Cardiac muscle cell (in vitro differentiated cells and primary cell): ENCODE measurements at regions not wholly inside any gene's neighbourhood (a gene's known extent, or its start where the extent isn't known, plus 50 kb on each side); places are given as distances from the start of the nearest gene placed in this dataset.

Experiments
- DNase-seq, 2 donors: peaks; one replicate each; pipeline versions ENCODE4 v3.0.0 to v3.0.0-alpha.2; 2010 to 2017; ENCODE audit warnings: low read depth in 1 of 2, low spot score in 1 of 2
- H3K27ac ChIP-seq: fragments of 200-600 bp; sonication (generic); 2 replicates; pipeline ENCODE4 v1.5.1; 2016
- H3K27me3 ChIP-seq: fragments of 200-600 bp; sonication (generic); 2 replicates; pipeline ENCODE4 v1.6.0; 2016; ENCODE audit warnings: control low read depth
- H3K36me3 ChIP-seq: fragments of 200-600 bp; sonication (generic); 2 replicates; pipeline ENCODE4 v1.5.1; 2016; ENCODE audit warnings: control low read depth
- H3K4me1 ChIP-seq: fragments of 200-600 bp; sonication (generic); 2 replicates; pipeline ENCODE4 v1.8.1; 2017; ENCODE audit warnings: low read depth, mild to moderate bottlenecking, mixed run types
- H3K4me3 ChIP-seq: fragments of 200-600 bp; sonication (generic); 2 replicates; pipeline ENCODE4 v1.5.1; 2016; ENCODE audit warnings: mild to moderate bottlenecking
- H3K9me3 ChIP-seq: fragments of 200-600 bp; sonication (generic); 2 replicates; pipeline ENCODE4 v1.5.1; 2017; ENCODE audit warnings: low read depth, mild to moderate bottlenecking, control low read depth
- TF ChIP-seq, protein P1 (sequence below): IDR thresholded peaks from 2 replicates; pipeline ENCODE4 v1.5.1; 2012; ENCODE audit warnings: low read depth, mild to moderate bottlenecking, low read length

- Histone ChIP-seq H3K27me3 (no peaks in the 10 kb centered on the region), H3K36me3 (no peaks in the 10 kb centered on the region), H3K9me3 (no peaks in the 10 kb centered on the region), H3K4me1 (no peaks in the 10 kb centered on the region), H3K27ac (no peak overlapping the region), H3K4me3 (no peak overlapping the region)
- TF ChIP-seq, protein P1, sequence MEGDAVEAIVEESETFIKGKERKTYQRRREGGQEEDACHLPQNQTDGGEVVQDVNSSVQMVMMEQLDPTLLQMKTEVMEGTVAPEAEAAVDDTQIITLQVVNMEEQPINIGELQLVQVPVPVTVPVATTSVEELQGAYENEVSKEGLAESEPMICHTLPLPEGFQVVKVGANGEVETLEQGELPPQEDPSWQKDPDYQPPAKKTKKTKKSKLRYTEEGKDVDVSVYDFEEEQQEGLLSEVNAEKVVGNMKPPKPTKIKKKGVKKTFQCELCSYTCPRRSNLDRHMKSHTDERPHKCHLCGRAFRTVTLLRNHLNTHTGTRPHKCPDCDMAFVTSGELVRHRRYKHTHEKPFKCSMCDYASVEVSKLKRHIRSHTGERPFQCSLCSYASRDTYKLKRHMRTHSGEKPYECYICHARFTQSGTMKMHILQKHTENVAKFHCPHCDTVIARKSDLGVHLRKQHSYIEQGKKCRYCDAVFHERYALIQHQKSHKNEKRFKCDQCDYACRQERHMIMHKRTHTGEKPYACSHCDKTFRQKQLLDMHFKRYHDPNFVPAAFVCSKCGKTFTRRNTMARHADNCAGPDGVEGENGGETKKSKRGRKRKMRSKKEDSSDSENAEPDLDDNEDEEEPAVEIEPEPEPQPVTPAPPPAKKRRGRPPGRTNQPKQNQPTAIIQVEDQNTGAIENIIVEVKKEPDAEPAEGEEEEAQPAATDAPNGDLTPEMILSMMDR, result no peak
- no peak for DNase-seq
These were observed 60.3 kb upstream of the IGLL5 start for GRCh38 chr22:22827187-22827939.

DNA sequence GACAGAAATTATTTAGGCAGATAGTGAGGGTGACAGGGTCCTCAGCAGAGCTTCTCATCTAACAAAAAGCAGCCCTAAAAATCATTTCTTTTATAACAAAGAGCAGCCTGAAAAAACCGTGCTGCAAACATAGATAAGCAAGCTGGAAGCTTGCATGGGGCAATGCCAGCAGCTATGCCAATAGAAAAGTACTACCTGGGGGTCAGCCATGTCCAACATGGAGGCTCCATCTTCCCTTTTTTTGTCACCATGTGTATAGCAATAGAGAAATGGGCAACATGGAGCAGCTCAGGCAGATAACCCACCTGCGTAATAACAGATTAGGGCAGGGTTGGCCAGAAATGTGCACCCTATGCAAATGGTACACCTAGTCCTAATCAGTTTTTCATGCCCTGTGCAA lies 57.4 kb upstream of the IGLL5 start:
- Histone ChIP-seq H3K27me3 (no peaks in the 10 kb centered on the region), H3K27ac (no peak overlapping the region), H3K36me3 (no peaks in the 10 kb centered on the region), H3K4me1 (no peaks in the 10 kb centered on the region), H3K9me3 (no peaks in the 10 kb centered on the region), H3K4me3 (no peak overlapping the region)
- TF ChIP-seq, protein P1, result no peak
- DNase-seq, result no peak

GRCh38 chr22:22830957-22831688 lies 56.5 kb upstream of the IGLL5 start:
- no peaks in the 10 kb centered on the region for H3K27me3 ChIP-seq
- H3K27ac ChIP-seq, result no peak overlapping the region
- no peaks in the 10 kb centered on the region for H3K4me1 ChIP-seq
- H3K9me3 ChIP-seq, result no peaks in the 10 kb centered on the region
- no peaks in the 10 kb centered on the region for H3K36me3 ChIP-seq
- no peak overlapping the region for H3K4me3 ChIP-seq
- TF ChIP-seq, protein P1, result no peak
- DNase-seq, result no peak

- Histone ChIP-seq H3K9me3 (no peaks in the 10 kb centered on the region), H3K27me3 (no peaks in the 10 kb centered on the region), H3K36me3 (no peaks in the 10 kb centered on the region), H3K4me1 (no peaks in the 10 kb centered on the region), H3K27ac (no peak overlapping the region), H3K4me3 (no peak overlapping the region)
- TF ChIP-seq, protein P1, result no peak
- DNase-seq, result no peak
These were observed 54.6 kb upstream of the IGLL5 start for GRCh38 chr22:22833059-22833458.

DNA sequence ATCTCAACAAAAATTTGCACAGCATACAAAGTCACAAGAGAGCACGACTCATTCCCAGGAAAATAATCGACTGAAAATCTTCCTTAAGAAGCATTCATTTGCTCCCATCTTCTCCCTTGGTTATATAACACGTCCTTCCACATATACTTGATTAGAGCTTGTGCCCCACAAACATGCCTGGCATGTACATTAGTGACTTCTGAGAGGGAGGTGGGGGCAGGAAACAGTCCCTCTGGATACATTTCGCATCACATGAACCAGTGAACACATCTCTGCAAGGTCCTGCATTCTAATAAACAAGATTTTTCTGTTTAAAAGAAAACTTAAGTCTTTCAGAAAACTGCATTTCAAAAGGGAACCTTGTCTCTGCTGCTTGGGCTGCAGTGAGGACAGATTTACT lies 54.1 kb upstream of the IGLL5 start:
- no peak for DNase-seq
- no peaks in the 10 kb centered on the region for H3K4me1 ChIP-seq
- H3K4me3 ChIP-seq, result no peak overlapping the region
- H3K27ac ChIP-seq, result no peak overlapping the region
- H3K9me3 ChIP-seq, result no peaks in the 10 kb centered on the region
- TF ChIP-seq, protein P1, result no peak
- no peaks in the 10 kb centered on the region for H3K27me3 ChIP-seq
- no peaks in the 10 kb centered on the region for H3K36me3 ChIP-seq
